ENCODE measurements at regions not wholly inside any gene's neighbourhood (a gene's known extent, or its start where the extent isn't known, plus 50 kb on each side); places are given as distances from the start of the nearest gene placed in this dataset.

GRCh38 chr2:22634167-22634566 lies 750.8 kb upstream of the KLHL29 start:
- no peaks in the 10 kb centered on the region for H3K36me3 ChIP-seq (ENCODE audit: control insufficient read depth, insufficient read depth, low read length)
- H3K27ac ChIP-seq (ENCODE audit: low read length): no peak overlapping the region
- H3K4me1 ChIP-seq (ENCODE audit: control insufficient read depth, insufficient read depth, low read length): no peaks in the 10 kb centered on the region
- H3K4me3 ChIP-seq (ENCODE audit: low read length): no peak overlapping the region
- DNase-seq (ENCODE audit: low read depth, low spot score): no peak
- H3K9me3 ChIP-seq (ENCODE audit: control insufficient read depth, insufficient read depth, low read length): no peaks in the 10 kb centered on the region; the same call in 1 of the 2 replicates
- WGBS (ENCODE audit: insufficient coverage, insufficient read length): no CpG with 5 or more reads among the region's 3 CpGs
- no peaks in the 10 kb centered on the region for H3K27me3 ChIP-seq (ENCODE audit: control insufficient read depth, insufficient read depth, low read length)

- no peak overlapping the region for H3K27ac ChIP-seq (ENCODE audit: low read length)
- DNase-seq (ENCODE audit: low read depth, low spot score): no peak
- no peaks in the 10 kb centered on the region for H3K9me3 ChIP-seq (ENCODE audit: control insufficient read depth, insufficient read depth, low read length)
- WGBS (ENCODE audit: insufficient coverage, insufficient read length): no CpG with 5 or more reads among the region's 1 CpG
- no peaks in the 10 kb centered on the region for H3K27me3 ChIP-seq (ENCODE audit: control insufficient read depth, insufficient read depth, low read length)
- no peaks in the 10 kb centered on the region for H3K36me3 ChIP-seq (ENCODE audit: control insufficient read depth, insufficient read depth, low read length)
- no peaks in the 10 kb centered on the region for H3K4me1 ChIP-seq (ENCODE audit: control insufficient read depth, insufficient read depth, low read length)
- no peak overlapping the region for H3K4me3 ChIP-seq (ENCODE audit: low read length)
Observed at GRCh38 chr2:22656426-22656825, 728.6 kb upstream of the KLHL29 start.

- no peaks in the 10 kb centered on the region for H3K27me3 ChIP-seq (ENCODE audit: control insufficient read depth, insufficient read depth, low read length)
- H3K4me1 ChIP-seq (ENCODE audit: control insufficient read depth, insufficient read depth, low read length): no peaks in the 10 kb centered on the region
- H3K36me3 ChIP-seq (ENCODE audit: control insufficient read depth, insufficient read depth, low read length): no peaks in the 10 kb centered on the region
- no peak overlapping the region for H3K27ac ChIP-seq (ENCODE audit: low read length)
- H3K9me3 ChIP-seq (ENCODE audit: control insufficient read depth, insufficient read depth, low read length): no peaks in the 10 kb centered on the region
- H3K4me3 ChIP-seq (ENCODE audit: low read length): no peak overlapping the region
- DNase-seq (ENCODE audit: low read depth, low spot score): no peak
- WGBS (ENCODE audit: insufficient coverage, insufficient read length): no CpG with 5 or more reads among the region's 6 CpGs
Observed at GRCh38 chr2:22673529-22673928, 711.5 kb upstream of the KLHL29 start.

- Histone ChIP-seq H3K27ac (ENCODE audit: low read length) (no peak overlapping the region), H3K4me3 (ENCODE audit: low read length) (no peak overlapping the region), H3K36me3 (ENCODE audit: control insufficient read depth, insufficient read depth, low read length) (no peaks in the 10 kb centered on the region), H3K4me1 (ENCODE audit: control insufficient read depth, insufficient read depth, low read length) (no peaks in the 10 kb centered on the region), H3K27me3 (ENCODE audit: control insufficient read depth, insufficient read depth, low read length) (no peaks in the 10 kb centered on the region), H3K9me3 (ENCODE audit: control insufficient read depth, insufficient read depth, low read length) (no peaks in the 10 kb centered on the region)
- no peak for DNase-seq (ENCODE audit: low read depth, low spot score)
- no CpG with 5 or more reads among the region's 1 CpG for WGBS (ENCODE audit: insufficient coverage, insufficient read length)
Observed at GRCh38 chr2:22683914-22684313, 701.1 kb upstream of the KLHL29 start.

- Histone ChIP-seq H3K4me3 (ENCODE audit: low read length) (no peak overlapping the region), H3K27ac (ENCODE audit: low read length) (no peak overlapping the region), H3K27me3 (ENCODE audit: control insufficient read depth, insufficient read depth, low read length) (no peaks in the 10 kb centered on the region), H3K9me3 (ENCODE audit: control insufficient read depth, insufficient read depth, low read length) (no peaks in the 10 kb centered on the region), H3K36me3 (ENCODE audit: control insufficient read depth, insufficient read depth, low read length) (no peaks in the 10 kb centered on the region), H3K4me1 (ENCODE audit: control insufficient read depth, insufficient read depth, low read length) (no peaks in the 10 kb centered on the region)
- WGBS (ENCODE audit: insufficient coverage, insufficient read length): no CpG with 5 or more reads among the region's 1 CpG
- DNase-seq (ENCODE audit: low read depth, low spot score): no peak
Observed at GRCh38 chr2:22690096-22690495, 694.9 kb upstream of the KLHL29 start.

- Histone ChIP-seq H3K27me3 (ENCODE audit: control insufficient read depth, insufficient read depth, low read length) (no peaks in the 10 kb centered on the region), H3K9me3 (ENCODE audit: control insufficient read depth, insufficient read depth, low read length) (no peaks in the 10 kb centered on the region), H3K4me3 (ENCODE audit: low read length) (no peak overlapping the region), H3K36me3 (ENCODE audit: control insufficient read depth, insufficient read depth, low read length) (no peaks in the 10 kb centered on the region), H3K4me1 (ENCODE audit: control insufficient read depth, insufficient read depth, low read length) (no peaks in the 10 kb centered on the region; the same call in 1 of the 2 replicates), H3K27ac (ENCODE audit: low read length) (no peak overlapping the region)
- no peak for DNase-seq (ENCODE audit: low read depth, low spot score)
- WGBS (ENCODE audit: insufficient coverage, insufficient read length): no CpG with 5 or more reads among the region's 5 CpGs
Observed at GRCh38 chr2:22691666-22692065, 693.3 kb upstream of the KLHL29 start.

GRCh38 chr2:22692746-22693145 lies 692.2 kb upstream of the KLHL29 start:
- Histone ChIP-seq H3K36me3 (ENCODE audit: control insufficient read depth, insufficient read depth, low read length) (no peaks in the 10 kb centered on the region), H3K4me3 (ENCODE audit: low read length) (no peak overlapping the region), H3K4me1 (ENCODE audit: control insufficient read depth, insufficient read depth, low read length) (no peaks in the 10 kb centered on the region; the same call in 1 of the 2 replicates), H3K27me3 (ENCODE audit: control insufficient read depth, insufficient read depth, low read length) (no peaks in the 10 kb centered on the region), H3K27ac (ENCODE audit: low read length) (no peak overlapping the region), H3K9me3 (ENCODE audit: control insufficient read depth, insufficient read depth, low read length) (no peaks in the 10 kb centered on the region)
- no CpG with 5 or more reads among the region's 2 CpGs for WGBS (ENCODE audit: insufficient coverage, insufficient read length)
- no peak for DNase-seq (ENCODE audit: low read depth, low spot score)

- H3K9me3 ChIP-seq (ENCODE audit: control insufficient read depth, insufficient read depth, low read length): no peaks in the 10 kb centered on the region
- H3K4me3 ChIP-seq (ENCODE audit: low read length): no peak overlapping the region
- no peaks in the 10 kb centered on the region for H3K27me3 ChIP-seq (ENCODE audit: control insufficient read depth, insufficient read depth, low read length)
- no peak overlapping the region for H3K27ac ChIP-seq (ENCODE audit: low read length)
- no peaks in the 10 kb centered on the region; the same call in 1 of the 2 replicates for H3K4me1 ChIP-seq (ENCODE audit: control insufficient read depth, insufficient read depth, low read length)
- no peaks in the 10 kb centered on the region for H3K36me3 ChIP-seq (ENCODE audit: control insufficient read depth, insufficient read depth, low read length)
- WGBS (ENCODE audit: insufficient coverage, insufficient read length): no CpG with 5 or more reads among the region's 2 CpGs
- DNase-seq (ENCODE audit: low read depth, low spot score): no peak
Observed at GRCh38 chr2:22694300-22694699, 690.7 kb upstream of the KLHL29 start.

GRCh38 chr2:22694856-22695255 lies 690.1 kb upstream of the KLHL29 start:
- H3K27me3 ChIP-seq (ENCODE audit: control insufficient read depth, insufficient read depth, low read length): no peaks in the 10 kb centered on the region
- H3K36me3 ChIP-seq (ENCODE audit: control insufficient read depth, insufficient read depth, low read length): no peaks in the 10 kb centered on the region
- no peaks in the 10 kb centered on the region; the same call in 1 of the 2 replicates for H3K4me1 ChIP-seq (ENCODE audit: control insufficient read depth, insufficient read depth, low read length)
- no CpG with 5 or more reads among the region's 1 CpG for WGBS (ENCODE audit: insufficient coverage, insufficient read length)
- H3K4me3 ChIP-seq (ENCODE audit: low read length): no peak overlapping the region
- DNase-seq (ENCODE audit: low read depth, low spot score): peak; percentile 27
- no peaks in the 10 kb centered on the region for H3K9me3 ChIP-seq (ENCODE audit: control insufficient read depth, insufficient read depth, low read length)
- no peak overlapping the region for H3K27ac ChIP-seq (ENCODE audit: low read length)

GRCh38 chr2:22697054-22697788 lies 687.8 kb upstream of the KLHL29 start:
- Histone ChIP-seq H3K4me3 (ENCODE audit: low read length) (no peak overlapping the region), H3K9me3 (ENCODE audit: control insufficient read depth, insufficient read depth, low read length) (no peaks in the 10 kb centered on the region), H3K36me3 (ENCODE audit: control insufficient read depth, insufficient read depth, low read length) (no peaks in the 10 kb centered on the region), H3K27ac (ENCODE audit: low read length) (no peak overlapping the region), H3K4me1 (ENCODE audit: control insufficient read depth, insufficient read depth, low read length) (no peaks in the 10 kb centered on the region; the same call in 1 of the 2 replicates), H3K27me3 (ENCODE audit: control insufficient read depth, insufficient read depth, low read length) (no peaks in the 10 kb centered on the region)
- no CpG with 5 or more reads among the region's 4 CpGs for WGBS (ENCODE audit: insufficient coverage, insufficient read length)
- no peak for DNase-seq (ENCODE audit: low read depth, low spot score)

GRCh38 chr2:22701561-22702160 lies 683.3 kb upstream of the KLHL29 start:
- no peak overlapping the region for H3K27ac ChIP-seq (ENCODE audit: low read length)
- WGBS (ENCODE audit: insufficient coverage, insufficient read length): no CpG with 5 or more reads among the region's 2 CpGs
- H3K9me3 ChIP-seq (ENCODE audit: control insufficient read depth, insufficient read depth, low read length): no peaks in the 10 kb centered on the region
- DNase-seq (ENCODE audit: low read depth, low spot score): no peak
- H3K27me3 ChIP-seq (ENCODE audit: control insufficient read depth, insufficient read depth, low read length): no peaks in the 10 kb centered on the region
- H3K4me3 ChIP-seq (ENCODE audit: low read length): no peak overlapping the region
- no peaks in the 10 kb centered on the region for H3K4me1 ChIP-seq (ENCODE audit: control insufficient read depth, insufficient read depth, low read length)
- no peaks in the 10 kb centered on the region for H3K36me3 ChIP-seq (ENCODE audit: control insufficient read depth, insufficient read depth, low read length)

Data from iPS DF 6.9 (cell line).